ENCODE measurements at regions not wholly inside any gene's neighbourhood (a gene's known extent, or its start where the extent isn't known, plus 50 kb on each side); places are given as distances from the start of the nearest gene placed in this dataset.

- DNase-seq (ENCODE audit: low spot score), result no peak
Measured at GRCh38 chr13:74389056-74389455, 254.9 kb upstream of the KLF12 start.

GRCh38 chr13:74388626-74389025 lies 254.4 kb upstream of the KLF12 start:
- no peak for DNase-seq (ENCODE audit: low spot score)

- DNase-seq (ENCODE audit: low spot score), result no peak
Measured at GRCh38 chr13:74372511-74372910, 238.3 kb upstream of the KLF12 start.

- no peak for DNase-seq (ENCODE audit: low spot score)
Measured at GRCh38 chr13:74367193-74367592, 233.0 kb upstream of the KLF12 start.

- DNase-seq (ENCODE audit: low spot score), result no peak
Measured at GRCh38 chr13:74361274-74361673, 227.1 kb upstream of the KLF12 start.

GRCh38 chr13:74346960-74347359 lies 212.8 kb upstream of the KLF12 start:
- DNase-seq (ENCODE audit: low spot score), result no peak

- DNase-seq (ENCODE audit: low spot score), result no peak
Measured at GRCh38 chr13:74338341-74338740, 204.1 kb upstream of the KLF12 start.

- no peak for DNase-seq (ENCODE audit: low spot score)
Measured at GRCh38 chr13:74336546-74336945, 202.3 kb upstream of the KLF12 start.

GRCh38 chr13:74335370-74335769 lies 201.2 kb upstream of the KLF12 start:
- no peak for DNase-seq (ENCODE audit: low spot score)

- DNase-seq (ENCODE audit: low spot score), result no peak
Measured at GRCh38 chr13:74329962-74330361, 195.8 kb upstream of the KLF12 start.

- no peak for DNase-seq (ENCODE audit: low spot score)
Measured at GRCh38 chr13:74325106-74325505, 190.9 kb upstream of the KLF12 start.

- no peak for DNase-seq (ENCODE audit: low spot score)
Measured at GRCh38 chr13:74324338-74324737, 190.1 kb upstream of the KLF12 start.

GRCh38 chr13:74322562-74322961 lies 188.4 kb upstream of the KLF12 start:
- no peak for DNase-seq (ENCODE audit: low spot score)

GRCh38 chr13:74320282-74320681 lies 186.1 kb upstream of the KLF12 start:
- DNase-seq (ENCODE audit: low spot score), result no peak

- no peak for DNase-seq (ENCODE audit: low spot score)
Measured at GRCh38 chr13:74316547-74316946, 182.3 kb upstream of the KLF12 start.

GRCh38 chr13:74306496-74306895 lies 172.3 kb upstream of the KLF12 start:
- no peak for DNase-seq (ENCODE audit: low spot score)

- DNase-seq (ENCODE audit: low spot score), result no peak
Measured at GRCh38 chr13:74305876-74306275, 171.7 kb upstream of the KLF12 start.

GRCh38 chr13:74301258-74301935 lies 167.2 kb upstream of the KLF12 start:
- DNase-seq (ENCODE audit: low spot score), result no peak

GRCh38 chr13:74300162-74300561 lies 166.0 kb upstream of the KLF12 start:
- DNase-seq (ENCODE audit: low spot score), result no peak

- no peak for DNase-seq (ENCODE audit: low spot score)
Measured at GRCh38 chr13:74299721-74300120, 165.5 kb upstream of the KLF12 start.

- DNase-seq (ENCODE audit: low spot score), result no peak
Measured at GRCh38 chr13:74298923-74299322, 164.7 kb upstream of the KLF12 start.

GRCh38 chr13:74289861-74290773 lies 155.9 kb upstream of the KLF12 start:
- no peak for DNase-seq (ENCODE audit: low spot score)

- no peak for DNase-seq (ENCODE audit: low spot score)
Measured at GRCh38 chr13:74289107-74289506, 154.9 kb upstream of the KLF12 start.

Data from hematopoietic multipotent progenitor cell treated with erythropoietin and hydrocortisone succinate and interleukin-3 and kit ligand, for 17 days (in vitro differentiated cells).